Breast epithelium (tissue), 3 donors: ENCODE measurements at regions not wholly inside any gene's neighbourhood (a gene's known extent, or its start where the extent isn't known, plus 50 kb on each side); places are given as distances from the start of the nearest gene placed in this dataset.

Experiments
- POLR2AphosphoS5 ChIP-seq, 3 donors: sonication (generic); formaldehyde crosslinking; IDR thresholded peaks; one replicate each; pipeline ENCODE4 v1.6.1; 2017; ENCODE audit warnings: antibody characterized with exemption in 3 of 3
- TF ChIP-seq, protein P1 (sequence below), 3 donors: fragments of 450-650 bp; IDR thresholded peaks; one replicate each; pipeline ENCODE4 v1.5.1; 2016 to 2017; ENCODE audit warnings: antibody characterized with exemption in 3 of 3, mild to moderate bottlenecking in 3 of 3, moderate library complexity in 3 of 3

DNA sequence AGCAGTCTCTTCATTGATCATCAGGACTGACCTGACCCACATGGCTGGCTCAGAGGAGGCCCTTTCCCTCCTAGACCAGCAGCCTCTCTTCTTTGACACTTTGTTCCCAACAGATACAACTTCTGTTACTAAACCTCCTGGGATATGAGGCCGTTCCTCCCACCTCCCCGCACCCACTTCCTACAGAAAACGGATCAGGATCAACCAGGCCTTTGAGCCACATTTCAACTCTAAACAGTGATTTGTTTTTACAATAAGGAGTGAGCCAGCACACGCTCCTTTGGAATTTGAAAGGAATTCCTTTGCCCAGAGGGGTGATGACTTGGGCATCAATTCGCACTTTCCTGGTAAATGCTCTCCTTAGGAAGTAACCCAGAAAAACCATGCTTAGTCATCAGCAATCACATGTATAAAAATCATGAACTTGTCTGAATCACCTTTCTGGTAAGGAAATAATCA is 180.4 kb downstream of the FAM124B start:
- TF ChIP-seq POLR2AphosphoS5 (IDR thresholded peaks at IDR 0.05) = no peak
- TF ChIP-seq, protein P1, sequence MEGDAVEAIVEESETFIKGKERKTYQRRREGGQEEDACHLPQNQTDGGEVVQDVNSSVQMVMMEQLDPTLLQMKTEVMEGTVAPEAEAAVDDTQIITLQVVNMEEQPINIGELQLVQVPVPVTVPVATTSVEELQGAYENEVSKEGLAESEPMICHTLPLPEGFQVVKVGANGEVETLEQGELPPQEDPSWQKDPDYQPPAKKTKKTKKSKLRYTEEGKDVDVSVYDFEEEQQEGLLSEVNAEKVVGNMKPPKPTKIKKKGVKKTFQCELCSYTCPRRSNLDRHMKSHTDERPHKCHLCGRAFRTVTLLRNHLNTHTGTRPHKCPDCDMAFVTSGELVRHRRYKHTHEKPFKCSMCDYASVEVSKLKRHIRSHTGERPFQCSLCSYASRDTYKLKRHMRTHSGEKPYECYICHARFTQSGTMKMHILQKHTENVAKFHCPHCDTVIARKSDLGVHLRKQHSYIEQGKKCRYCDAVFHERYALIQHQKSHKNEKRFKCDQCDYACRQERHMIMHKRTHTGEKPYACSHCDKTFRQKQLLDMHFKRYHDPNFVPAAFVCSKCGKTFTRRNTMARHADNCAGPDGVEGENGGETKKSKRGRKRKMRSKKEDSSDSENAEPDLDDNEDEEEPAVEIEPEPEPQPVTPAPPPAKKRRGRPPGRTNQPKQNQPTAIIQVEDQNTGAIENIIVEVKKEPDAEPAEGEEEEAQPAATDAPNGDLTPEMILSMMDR (IDR thresholded peaks at IDR 0.05) = no peak
